ENCODE measurements at regions not wholly inside any gene's neighbourhood (a gene's known extent, or its start where the extent isn't known, plus 50 kb on each side); places are given as distances from the start of the nearest gene placed in this dataset.

- TF ChIP-seq RELB (IDR thresholded peaks at IDR 0.05; ENCODE audit: low read depth): peak; percentile 92
- no peak for TF ChIP-seq USF1 (IDR thresholded peaks at IDR 0.05; ENCODE audit: borderline replicate concordance, extremely low read length, insufficient read depth, low read depth, low read length)
- peak; percentile 24; the same call in 1 of the 2 replicates for TF ChIP-seq EED (IDR thresholded peaks at IDR 0.05; ENCODE audit: low read depth)
- no peak for TF ChIP-seq NFYA (IDR thresholded peaks at IDR 0.05; ENCODE audit: borderline replicate concordance, low read depth, low read length)
- no peak for TF ChIP-seq E4F1 (IDR thresholded peaks at IDR 0.05; ENCODE audit: borderline replicate concordance, partially characterized antibody)
- TF ChIP-seq JUND (IDR thresholded peaks at IDR 0.05; ENCODE audit: low read depth, low read length): no peak
Measured at GRCh38 chr3:59450946-59451763, 401.3 kb upstream of the CFAP20DC start (continued).
